ENCODE measurements at regions not wholly inside any gene's neighbourhood (a gene's known extent, or its start where the extent isn't known, plus 50 kb on each side); places are given as distances from the start of the nearest gene placed in this dataset.

DNA sequence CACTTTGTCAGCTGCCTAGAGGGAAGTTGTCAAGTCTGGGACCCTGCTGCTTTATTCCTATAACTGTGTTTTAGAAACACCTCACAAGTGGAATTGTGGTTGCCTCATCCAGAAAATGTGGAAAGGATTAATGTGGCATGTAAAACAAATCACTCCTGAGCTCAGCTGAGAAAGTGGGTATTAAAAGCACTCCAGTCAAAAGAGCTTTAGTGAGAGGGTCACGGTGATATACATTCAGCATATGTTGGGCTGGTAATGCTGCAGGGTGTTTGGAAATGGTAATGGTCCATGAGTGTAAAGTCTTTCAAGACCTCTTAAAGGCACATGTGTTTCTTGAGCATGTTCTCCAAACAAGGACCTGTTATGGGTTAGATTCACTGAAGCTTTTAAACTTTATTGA is 318.2 kb upstream of the MEOX2 start:
- DNase-seq (ENCODE audit: low read depth) = no peak

DNA sequence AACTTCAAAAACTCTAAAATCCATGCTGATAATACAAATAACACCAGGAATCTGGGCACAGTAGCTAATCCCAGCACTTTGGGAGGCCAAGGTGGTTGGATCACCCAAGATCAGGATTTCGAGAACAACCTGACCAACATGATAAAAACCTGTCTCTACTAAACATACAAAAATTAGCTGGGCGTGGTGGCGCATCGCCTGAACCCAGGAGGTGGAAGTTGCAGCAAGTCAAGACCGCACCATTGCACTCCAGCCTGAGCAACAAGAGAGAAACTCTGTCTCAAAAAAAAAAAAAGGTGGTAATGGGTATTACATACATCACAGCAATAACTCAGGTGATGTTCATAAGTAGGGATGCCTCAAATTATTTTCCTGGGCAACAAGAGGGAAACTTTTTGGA is 315.0 kb upstream of the MEOX2 start:
- DNase-seq (ENCODE audit: low read depth) = no peak

DNA sequence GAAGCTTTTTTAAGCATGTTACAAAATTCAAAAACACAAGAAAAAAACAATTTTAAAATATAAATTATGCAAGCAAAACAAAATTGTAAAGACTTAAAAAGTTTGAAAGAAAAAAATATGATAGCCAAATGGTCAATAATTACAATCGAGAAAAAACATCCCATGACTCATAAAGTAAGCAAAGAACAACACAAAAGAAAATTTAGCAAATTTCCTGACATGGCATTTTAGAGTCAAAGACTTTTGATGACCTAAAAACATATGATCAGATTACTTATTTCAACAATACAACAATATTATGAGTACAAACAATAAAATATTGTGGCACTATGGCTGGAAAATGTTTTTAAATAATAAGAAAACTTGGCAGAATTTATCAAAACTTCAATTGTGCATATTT is 312.1 kb upstream of the MEOX2 start:
- no peak for DNase-seq (ENCODE audit: low read depth)

GRCh38 chr7:15995027-15995426 is 308.5 kb upstream of the MEOX2 start:
- no peak for DNase-seq (ENCODE audit: low read depth)

DNA sequence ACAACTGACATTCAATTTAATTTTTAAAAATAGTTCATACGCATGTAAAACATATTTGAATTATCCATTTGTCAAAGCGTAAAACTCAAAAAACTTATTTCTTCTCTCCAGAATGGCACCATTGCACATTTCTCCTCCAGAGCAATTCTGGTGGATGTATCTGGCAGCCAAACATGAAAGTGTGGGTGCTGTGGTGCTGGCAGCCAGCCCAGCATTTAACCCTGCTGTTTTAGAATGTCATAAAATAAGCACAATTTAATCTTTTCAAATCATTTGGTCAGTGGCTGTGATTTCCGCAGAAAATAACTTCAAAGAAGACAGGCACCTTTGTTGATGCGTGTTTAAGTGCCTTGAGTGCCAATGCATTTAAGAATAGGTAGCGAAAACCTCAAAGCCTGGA is 302.7 kb upstream of the MEOX2 start:
- no peak for DNase-seq (ENCODE audit: low read depth)

GRCh38 chr7:15985587-15986384 is 299.3 kb upstream of the MEOX2 start:
- DNase-seq (ENCODE audit: low read depth) = no peak

- peak; percentile 57 for DNase-seq (ENCODE audit: low read depth)
Measured at GRCh38 chr7:15977663-15978062, 291.2 kb upstream of the MEOX2 start.

DNA sequence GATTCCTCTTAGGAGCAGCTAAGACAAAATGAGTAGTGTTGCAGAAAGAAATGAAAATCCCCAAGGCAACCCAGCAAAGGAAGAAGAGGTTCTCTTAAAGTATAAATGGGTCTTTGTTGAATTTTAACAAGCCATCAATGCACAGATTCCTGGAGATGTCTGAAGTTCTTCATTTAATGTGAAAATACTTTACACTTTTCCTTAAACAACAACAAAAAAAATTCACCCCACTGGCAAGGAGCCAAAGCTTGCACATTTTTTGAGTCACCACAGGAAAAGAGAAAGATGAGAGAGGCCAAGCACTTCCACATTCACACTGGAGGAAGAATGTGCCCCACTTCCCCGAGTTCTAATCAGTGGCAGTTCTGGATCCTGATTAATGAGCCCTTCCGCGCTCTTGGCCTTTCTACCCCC is 286.4 kb upstream of the MEOX2 start:
- peak; percentile 48 for DNase-seq (ENCODE audit: low read depth)

DNA sequence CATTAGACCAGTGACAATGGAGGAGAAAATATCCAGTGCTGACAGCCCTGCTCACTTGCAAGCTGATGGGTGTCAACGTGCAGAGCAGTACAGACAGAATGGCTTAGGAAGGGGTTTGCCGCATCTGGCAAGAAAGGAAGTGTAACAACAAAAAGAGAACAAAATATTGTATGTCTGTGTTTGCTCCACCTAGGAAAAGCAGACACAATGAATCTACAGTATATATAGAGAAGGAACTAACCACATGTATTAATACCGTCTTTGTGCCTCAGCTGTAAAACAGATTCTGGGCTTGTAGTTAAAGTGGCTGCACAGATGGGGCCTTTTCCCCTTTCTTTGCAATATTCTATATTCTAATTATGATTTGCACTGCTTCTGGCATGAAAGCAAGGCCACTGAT is 281.1 kb upstream of the MEOX2 start:
- no peak for DNase-seq (ENCODE audit: low read depth)

DNA sequence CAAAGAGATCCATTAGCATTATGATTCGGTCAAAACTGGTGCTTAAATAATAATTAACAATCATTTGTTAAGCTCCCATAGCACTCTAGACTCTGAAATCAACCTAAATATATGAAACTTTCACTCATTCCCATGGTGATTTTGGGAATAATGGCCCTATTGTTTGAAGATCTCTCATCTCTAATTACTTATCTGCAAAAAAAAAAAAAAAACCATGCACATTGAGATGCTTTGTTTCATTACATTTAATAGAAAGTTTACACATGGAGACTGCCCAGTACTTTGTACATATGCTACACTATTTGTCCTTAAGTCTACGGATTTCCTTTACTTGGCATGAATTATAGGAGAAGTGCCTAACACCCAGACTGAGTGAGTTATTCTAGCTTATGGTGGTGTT is 280.6 kb upstream of the MEOX2 start:
- DNase-seq (ENCODE audit: low read depth) = no peak

GRCh38 chr7:15963206-15963605 is 276.7 kb upstream of the MEOX2 start:
- no peak for DNase-seq (ENCODE audit: low read depth)

GRCh38 chr7:15954671-15955354 is 268.3 kb upstream of the MEOX2 start:
- no peak for DNase-seq (ENCODE audit: low read depth)

DNA sequence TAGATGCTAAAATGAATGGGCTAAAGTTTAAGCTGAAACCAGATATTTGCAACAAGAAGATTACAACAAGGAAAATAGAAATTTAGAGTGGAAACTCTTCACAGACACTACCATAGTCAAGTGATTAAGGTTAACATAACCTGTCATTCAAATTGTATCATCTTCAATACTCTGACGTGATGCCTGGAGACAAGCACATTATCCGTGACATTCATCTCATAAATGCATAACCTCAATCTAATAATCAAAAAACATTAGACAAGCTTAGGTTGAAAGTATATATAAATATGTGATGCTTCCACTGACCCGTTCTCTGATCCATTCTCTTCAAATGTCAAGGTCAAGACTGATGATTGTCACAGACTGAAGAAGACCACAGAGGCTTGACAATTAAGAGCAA is 263.8 kb upstream of the MEOX2 start:
- no peak for DNase-seq (ENCODE audit: low read depth)

DNA sequence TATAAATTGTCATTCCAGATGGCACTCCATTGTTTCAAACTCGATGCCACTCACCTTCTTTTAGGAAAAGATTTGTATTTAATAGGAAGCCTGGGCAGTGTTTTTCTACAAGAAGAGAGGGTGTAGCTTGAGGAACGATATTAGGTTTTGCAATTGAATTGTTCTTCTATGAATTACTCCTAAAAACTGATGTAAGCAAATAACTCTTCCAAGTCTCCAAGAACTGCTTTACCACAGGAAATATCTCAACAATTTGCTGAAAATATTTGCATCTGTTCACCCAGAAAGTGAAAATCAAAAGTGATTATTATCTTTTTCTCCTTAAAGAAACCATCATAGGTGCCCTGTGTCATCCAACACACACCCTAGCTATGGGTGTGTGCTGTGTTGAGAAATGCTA is 261.3 kb upstream of the MEOX2 start:
- DNase-seq (ENCODE audit: low read depth) = peak; percentile 3

DNA sequence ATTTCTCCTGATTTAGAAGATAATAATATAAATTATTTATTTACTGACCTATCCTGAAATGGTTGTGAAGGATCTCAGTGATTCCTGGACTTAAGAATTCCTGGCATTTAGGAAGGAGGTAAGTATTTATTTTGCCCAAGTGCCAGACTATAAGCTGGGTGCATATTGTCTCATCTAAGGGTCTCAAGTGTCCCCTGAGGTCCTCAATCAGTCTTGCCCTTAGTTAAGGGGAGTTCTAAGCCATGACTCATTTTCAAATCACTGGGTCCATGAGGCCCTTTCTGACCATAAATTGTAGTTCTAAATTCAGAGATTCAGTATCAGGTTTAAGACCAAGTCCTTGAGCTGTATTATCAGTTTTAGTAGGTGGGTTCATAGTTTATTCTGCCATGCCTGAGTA is 251.6 kb upstream of the MEOX2 start:
- no peak for DNase-seq (ENCODE audit: low read depth)

- peak; percentile 24 for DNase-seq (ENCODE audit: low read depth)
Measured at GRCh38 chr7:15937571-15937970, 251.1 kb upstream of the MEOX2 start.

- DNase-seq (ENCODE audit: low read depth) = no peak
Measured at GRCh38 chr7:15936991-15937390, 250.5 kb upstream of the MEOX2 start.

- no peak for DNase-seq (ENCODE audit: low read depth)
Measured at GRCh38 chr7:15932318-15932717, 245.8 kb upstream of the MEOX2 start.

GRCh38 chr7:15929411-15929810 is 242.9 kb upstream of the MEOX2 start:
- no peak for DNase-seq (ENCODE audit: low read depth)

- no peak for DNase-seq (ENCODE audit: low read depth)
Measured at GRCh38 chr7:15925608-15926007, 239.1 kb upstream of the MEOX2 start.

DNA sequence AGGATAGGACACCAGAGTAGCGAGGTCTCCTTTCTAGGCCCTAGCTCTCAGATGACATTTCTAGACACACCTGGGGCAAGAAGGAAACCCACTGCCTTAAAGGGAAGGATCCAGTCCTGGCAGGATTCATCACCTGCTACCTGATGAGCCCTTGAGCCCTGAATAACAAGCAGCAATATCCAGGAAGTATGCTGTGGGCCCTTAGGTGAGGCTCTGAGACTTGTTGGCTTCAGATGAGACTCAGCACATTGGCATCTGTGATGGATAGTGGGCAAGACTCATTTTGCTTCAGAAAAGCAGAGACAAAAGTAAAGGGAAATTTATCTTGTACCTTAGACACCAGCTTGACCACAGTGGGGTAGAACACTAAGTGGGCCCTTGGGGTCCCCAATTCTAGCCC is 238.4 kb upstream of the MEOX2 start:
- DNase-seq (ENCODE audit: low read depth) = no peak

- peak; percentile 54 for DNase-seq (ENCODE audit: low read depth)
Measured at GRCh38 chr7:15922002-15922401, 235.5 kb upstream of the MEOX2 start.

DNA sequence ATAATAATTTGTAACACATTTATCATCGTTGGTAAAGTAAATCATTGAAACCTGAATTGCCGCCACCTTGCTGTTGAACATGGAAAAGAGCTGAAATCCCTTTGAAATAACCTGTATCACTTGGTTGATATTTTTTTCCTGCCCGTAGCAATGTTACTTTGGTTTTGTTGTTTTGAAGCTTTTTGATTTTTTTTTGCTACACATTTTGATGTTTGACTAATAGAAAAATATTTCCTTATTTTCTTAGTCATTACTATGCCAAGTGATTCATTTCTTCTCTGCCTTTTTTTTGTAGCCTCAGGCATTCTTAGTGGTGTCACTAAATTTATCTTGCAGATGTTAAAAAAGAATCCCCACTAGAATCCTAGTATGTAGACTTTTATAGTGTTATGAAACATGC is 235.1 kb upstream of the MEOX2 start:
- DNase-seq (ENCODE audit: low read depth) = peak; percentile 80

GRCh38 chr7:15920953-15921352 is 234.5 kb upstream of the MEOX2 start:
- DNase-seq (ENCODE audit: low read depth) = no peak

Data from EH (cell line).